HepG2 (cell line): ENCODE measurements at regions not wholly inside any gene's neighbourhood (a gene's known extent, or its start where the extent isn't known, plus 50 kb on each side); places are given as distances from the start of the nearest gene placed in this dataset.

ENCODE experiments used
- KIAA2018 ChIP-seq: sonication (generic); formaldehyde crosslinking; IDR thresholded peaks from 2 replicates; pipeline ENCODE4 v1.5.0; 2020; ENCODE audit warnings: mild to moderate bottlenecking, missing genetic modification reagents, borderline replicate concordance
- PCBP2 ChIP-seq: fragments of 200-400 bp; formaldehyde crosslinking; optimal IDR thresholded peaks from 2 replicates; pipeline ENCODE3; 2018; ENCODE audit warnings: low read length, low read depth; ENCODE audit not compliant: poor library complexity, severe bottlenecking
- POLR2AphosphoS5 ChIP-seq: IDR thresholded peaks from 2 replicates; pipeline ENCODE4 v1.6.1; 2012; ENCODE audit warnings: low read depth, low read length
- SMC3 ChIP-seq: IDR thresholded peaks from 2 replicates; pipeline ENCODE4 v1.6.1; 2011; ENCODE audit warnings: low read length, improper control_type of control experiment
- SRSF1 ChIP-seq: fragments of 200-400 bp; formaldehyde crosslinking; optimal IDR thresholded peaks from 2 replicates; pipeline ENCODE3; 2017; ENCODE audit warnings: mild to moderate bottlenecking, low read depth, low read length, moderate library complexity
- ZNF224 ChIP-seq: sonication (generic); formaldehyde crosslinking; IDR thresholded peaks from 2 replicates; pipeline ENCODE4 v1.5.0; 2020; ENCODE audit warnings: mild to moderate bottlenecking, missing genetic modification reagents
- ZNF589 ChIP-seq: sonication (generic); formaldehyde crosslinking; conservative IDR thresholded peaks from 2 replicates; pipeline ENCODE4 v1.8.0; 2022; ENCODE audit warnings: mild to moderate bottlenecking, moderate library complexity, missing genetic modification reagents
- ZNF607 ChIP-seq: sonication (generic); formaldehyde crosslinking; IDR thresholded peaks from 2 replicates; pipeline ENCODE4 v1.5.1; 2020; ENCODE audit warnings: missing genetic modification reagents, mild to moderate bottlenecking, borderline replicate concordance
- ZSCAN30 ChIP-seq: sonication (generic); formaldehyde crosslinking; IDR thresholded peaks from 2 replicates; pipeline ENCODE4 v1.5.0; 2020; ENCODE audit warnings: mild to moderate bottlenecking, missing genetic modification reagents

DNA sequence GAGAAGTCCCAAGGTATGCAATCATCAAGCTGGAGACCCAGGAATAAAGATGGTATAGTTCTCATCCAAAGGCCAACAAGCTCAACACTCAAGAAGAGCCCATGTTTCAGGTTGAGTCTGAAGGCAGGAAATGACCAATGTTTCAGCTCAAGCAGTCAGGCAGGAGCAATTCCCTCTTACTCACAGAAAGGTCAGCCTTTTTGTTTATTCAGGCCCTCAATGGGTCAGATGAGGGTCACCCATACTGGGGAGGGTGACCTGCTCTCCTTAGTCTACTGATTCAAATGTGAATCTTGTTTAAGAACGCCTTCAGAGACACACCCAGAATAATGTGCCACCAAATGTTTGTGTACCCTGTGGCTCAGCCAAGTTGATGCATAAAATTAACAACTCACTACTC is 262.4 kb downstream of the USP25 start:
- no peak for TF ChIP-seq POLR2AphosphoS5
- no peak for TF ChIP-seq KIAA2018
- TF ChIP-seq SMC3: no peak
- TF ChIP-seq PCBP2: no peak
- no peak for TF ChIP-seq ZNF224 (CRISPR knock-in tag)
- no peak for TF ChIP-seq SRSF1
- TF ChIP-seq ZNF607 (CRISPR knock-in tag): no peak
- TF ChIP-seq ZSCAN30: no peak
- TF ChIP-seq ZNF589 (CRISPR knock-in tag): no peak
